ENCODE measurements at regions not wholly inside any gene's neighbourhood (a gene's known extent, or its start where the extent isn't known, plus 50 kb on each side); places are given as distances from the start of the nearest gene placed in this dataset.

GRCh38 chr10:131012641-131012985 lies 298.9 kb downstream of the TCERG1L start:
- Histone ChIP-seq H3K9me3 (no peaks in the 10 kb centered on the region), H3K27me3 (replicated peaks; ENCODE audit: insufficient read depth) (no peaks in the 10 kb centered on the region), H3K36me3 (no peaks in the 10 kb centered on the region), H3K4me1 (replicated peaks) (no peaks in the 10 kb centered on the region), H3K4me3 (no peak overlapping the region), H3K27ac (no peak overlapping the region)
- intact Hi-C loops (cut with DNase I), result no loop called here
- TF ChIP-seq POLR2AphosphoS5 (IDR thresholded peaks at IDR 0.05) (no peak), POLR2A (IDR thresholded peaks at IDR 0.05) (no peak), CTCF (IDR thresholded peaks at IDR 0.05) (no peak)
- 73% methylated on average over 5 of the region's 5 CpGs for WGBS
- no peak for DNase-seq (ENCODE audit: low spot score)

- WGBS, result 90% methylated on average over 17 of the region's 17 CpGs
- DNase-seq (ENCODE audit: low spot score), result no peak
- Histone ChIP-seq H3K36me3 (no peaks in the 10 kb centered on the region), H3K4me1 (replicated peaks) (no peaks in the 10 kb centered on the region), H3K27me3 (replicated peaks; ENCODE audit: insufficient read depth) (no peaks in the 10 kb centered on the region), H3K9me3 (no peaks in the 10 kb centered on the region), H3K27ac (no peak overlapping the region), H3K4me3 (no peak overlapping the region)
- intact Hi-C loops (cut with DNase I), result no loop called here
- TF ChIP-seq CTCF (IDR thresholded peaks at IDR 0.05), result no peak
- TF ChIP-seq POLR2AphosphoS5 (IDR thresholded peaks at IDR 0.05), result no peak
- no peak for TF ChIP-seq POLR2A (IDR thresholded peaks at IDR 0.05)
These were observed 298.1 kb downstream of the TCERG1L start for GRCh38 chr10:131013281-131013912.

- no peak overlapping the region for H3K27ac ChIP-seq
- H3K4me3 ChIP-seq, result no peak overlapping the region
- DNase-seq (ENCODE audit: low spot score), result no peak
- TF ChIP-seq POLR2A (IDR thresholded peaks at IDR 0.05), result no peak
- TF ChIP-seq CTCF (IDR thresholded peaks at IDR 0.05), result no peak
- TF ChIP-seq POLR2AphosphoS5 (IDR thresholded peaks at IDR 0.05), result no peak
- H3K36me3 ChIP-seq, result no peaks in the 10 kb centered on the region
- H3K9me3 ChIP-seq, result no peaks in the 10 kb centered on the region
- intact Hi-C loops (cut with DNase I), result no loop called here
- WGBS, result 81% methylated on average over 3 of the region's 3 CpGs
- H3K4me1 ChIP-seq (replicated peaks), result no peaks in the 10 kb centered on the region
- H3K27me3 ChIP-seq (replicated peaks; ENCODE audit: insufficient read depth), result no peaks in the 10 kb centered on the region
These were observed 297.2 kb downstream of the TCERG1L start for GRCh38 chr10:131014271-131014670.

GRCh38 chr10:131015271-131015670 lies 296.2 kb downstream of the TCERG1L start:
- no peaks in the 10 kb centered on the region for H3K4me1 ChIP-seq (replicated peaks)
- H3K9me3 ChIP-seq, result no peaks in the 10 kb centered on the region
- no peaks in the 10 kb centered on the region for H3K27me3 ChIP-seq (replicated peaks; ENCODE audit: insufficient read depth)
- intact Hi-C loops (cut with DNase I), result no loop called here
- H3K27ac ChIP-seq, result no peak overlapping the region
- no peak for TF ChIP-seq POLR2A (IDR thresholded peaks at IDR 0.05)
- TF ChIP-seq POLR2AphosphoS5 (IDR thresholded peaks at IDR 0.05), result no peak
- no peak for TF ChIP-seq CTCF (IDR thresholded peaks at IDR 0.05)
- no peaks in the 10 kb centered on the region for H3K36me3 ChIP-seq
- no peak overlapping the region for H3K4me3 ChIP-seq
- DNase-seq (ENCODE audit: low spot score), result no peak
- WGBS, result 91% methylated on average over 9 of the region's 9 CpGs

- no peak for DNase-seq (ENCODE audit: low spot score)
- H3K4me3 ChIP-seq, result no peak overlapping the region
- no peaks in the 10 kb centered on the region for H3K36me3 ChIP-seq
- TF ChIP-seq POLR2AphosphoS5 (IDR thresholded peaks at IDR 0.05) (no peak), CTCF (IDR thresholded peaks at IDR 0.05) (no peak), POLR2A (IDR thresholded peaks at IDR 0.05) (no peak)
- H3K4me1 ChIP-seq (replicated peaks), result no peaks in the 10 kb centered on the region
- intact Hi-C loops (cut with DNase I), result no loop called here
- H3K27me3 ChIP-seq (replicated peaks; ENCODE audit: insufficient read depth), result no peaks in the 10 kb centered on the region
- H3K27ac ChIP-seq, result no peak overlapping the region
- 90% methylated on average over 7 of the region's 7 CpGs for WGBS
- H3K9me3 ChIP-seq, result no peaks in the 10 kb centered on the region
These were observed 295.0 kb downstream of the TCERG1L start for GRCh38 chr10:131016556-131016955.
